HL-60/S4 treated with phorbol 12-myristate 13-acetate at 8.2 ng/mL for 4 days and 3 days (cell line): ENCODE measurements at regions not wholly inside any gene's neighbourhood (a gene's known extent, or its start where the extent isn't known, plus 50 kb on each side); places are given as distances from the start of the nearest gene placed in this dataset.

ENCODE experiments used
- in situ Hi-C: fragments of 300-500 bp; cut with MboI; formaldehyde crosslinking; loops from 2 replicates; pipeline ENCODE4 v1.15.0; 2022; ENCODE audit warnings: low sequenced_read_pairs

DNA sequence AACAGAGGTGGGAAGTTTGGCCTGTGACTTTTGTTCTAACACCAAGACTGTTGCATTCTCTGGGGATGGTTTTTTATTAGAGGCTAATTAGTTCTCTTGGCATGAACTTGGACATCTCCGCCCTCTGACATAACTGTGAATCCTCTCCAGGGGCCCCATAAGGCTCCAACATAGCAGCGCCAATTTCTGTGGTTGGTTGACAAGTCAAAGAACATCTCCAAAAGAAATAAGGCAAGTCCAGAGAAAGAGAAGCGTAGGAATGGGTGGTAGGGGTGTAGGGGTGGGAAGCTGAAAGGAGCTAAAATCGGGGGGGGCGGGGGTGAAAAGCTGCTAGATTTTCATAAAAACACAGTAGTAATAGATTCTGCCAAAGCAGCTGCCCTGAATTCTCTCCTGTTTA is 81.0 kb upstream of the DAB2 start:
- in situ Hi-C loops, result no loop called here

DNA sequence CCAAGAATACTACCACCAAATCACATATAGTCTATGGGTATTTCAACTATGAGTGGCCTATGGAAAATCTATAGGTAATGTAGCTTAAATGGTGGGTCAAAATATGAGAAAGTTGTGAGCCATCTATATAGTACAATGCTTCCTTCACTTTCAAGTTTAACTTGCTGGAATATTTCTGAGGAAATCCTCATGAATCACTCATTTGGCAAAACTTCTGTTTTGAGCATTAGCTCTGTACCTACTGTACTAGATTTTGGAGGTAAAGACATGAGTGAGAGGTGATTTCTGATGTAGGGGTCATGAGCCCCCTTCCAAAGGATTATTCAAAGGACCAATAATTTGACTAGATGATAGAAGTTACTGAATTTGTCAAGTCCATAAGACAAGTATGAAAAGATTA is 80.6 kb upstream of the DAB2 start:
- in situ Hi-C loops, result no loop called here

DNA sequence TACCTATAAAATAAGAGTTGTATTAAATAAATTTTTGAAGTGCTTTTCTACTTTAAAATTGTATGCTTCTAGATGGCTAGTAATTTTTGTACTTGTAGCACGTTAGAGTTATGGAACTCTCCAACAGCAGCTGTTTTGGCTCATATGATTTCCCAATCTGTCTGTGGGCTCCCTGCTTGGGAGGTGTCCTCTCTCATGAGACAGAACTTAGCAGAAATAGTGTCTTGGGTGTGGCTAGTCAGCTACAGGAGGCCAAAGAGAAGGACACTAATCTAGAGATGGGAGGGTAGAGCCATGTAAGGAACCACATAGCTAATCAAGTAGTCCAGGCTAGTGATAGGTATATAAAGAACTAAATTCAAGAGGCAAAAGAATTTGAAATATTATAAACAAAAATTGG is 78.4 kb upstream of the DAB2 start:
- in situ Hi-C loops, result no loop called here

DNA sequence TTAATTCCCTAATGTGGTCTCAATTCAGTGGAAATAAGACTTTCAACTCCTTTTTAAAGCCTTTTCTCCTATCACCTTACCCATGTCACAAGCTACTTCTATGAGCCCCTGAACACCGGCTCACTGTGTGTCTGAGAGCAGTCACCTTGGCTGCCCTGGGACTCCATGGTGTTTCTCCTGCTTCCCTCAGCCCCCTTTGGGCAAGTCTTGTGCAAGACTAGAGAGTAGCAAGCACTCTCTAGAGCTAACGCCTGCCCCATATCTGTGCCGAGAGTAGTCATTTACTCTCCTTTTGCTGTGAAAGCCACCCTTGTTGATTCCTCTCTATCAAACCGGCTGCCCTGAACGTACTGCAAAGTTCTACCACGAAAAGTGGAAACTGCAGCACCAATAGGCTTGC is 77.9 kb upstream of the DAB2 start:
- in situ Hi-C loops, result no loop called here

DNA sequence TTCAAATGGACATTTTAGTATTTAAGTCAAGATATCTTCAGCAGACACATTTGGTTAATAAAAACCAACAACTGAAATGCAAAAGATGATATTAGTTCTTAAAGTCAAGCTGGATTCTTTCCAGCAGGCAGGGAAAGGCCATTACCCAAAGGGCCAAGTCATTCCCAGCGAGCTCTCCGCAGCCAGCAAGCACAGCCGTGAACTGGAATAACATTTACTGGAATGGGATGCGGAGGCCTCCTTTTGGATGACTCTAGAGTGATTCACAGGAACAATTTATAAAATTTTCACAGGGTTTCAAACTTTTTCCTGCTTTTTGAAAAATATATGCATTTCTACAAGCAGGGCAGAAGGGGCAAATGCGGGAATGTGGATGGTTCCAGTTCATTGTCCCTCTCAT is 76.6 kb upstream of the DAB2 start:
- in situ Hi-C loops, result no loop called here

DNA sequence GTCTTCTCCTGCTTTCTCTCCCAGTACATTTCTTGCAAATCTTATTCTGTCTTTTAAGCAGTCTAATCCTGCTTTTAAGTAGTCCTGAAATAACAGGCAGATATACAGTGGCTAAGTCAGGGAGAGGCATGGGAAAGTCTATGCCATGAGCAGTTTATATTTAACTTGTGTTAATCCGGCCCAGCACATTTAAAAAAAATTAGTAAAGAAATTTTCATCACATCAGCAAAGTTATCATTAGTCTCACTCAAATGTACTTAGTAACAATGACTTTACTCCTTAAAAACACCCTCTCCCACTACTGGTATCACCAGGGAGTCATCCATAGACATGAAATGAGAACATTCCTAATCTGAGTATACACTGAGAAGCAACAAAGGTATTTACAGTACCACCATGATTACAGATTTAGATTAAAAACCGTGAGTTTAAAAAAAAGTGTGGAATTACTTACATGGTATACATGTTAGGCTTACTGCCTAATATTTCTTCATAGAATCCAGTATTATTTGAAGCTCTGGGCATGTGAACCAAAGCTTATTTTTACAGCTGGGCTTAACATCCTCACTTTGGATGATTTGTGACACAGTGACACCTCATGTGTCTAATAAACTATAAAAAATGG is 75.9 kb upstream of the DAB2 start:
- in situ Hi-C loops, result no loop called here

DNA sequence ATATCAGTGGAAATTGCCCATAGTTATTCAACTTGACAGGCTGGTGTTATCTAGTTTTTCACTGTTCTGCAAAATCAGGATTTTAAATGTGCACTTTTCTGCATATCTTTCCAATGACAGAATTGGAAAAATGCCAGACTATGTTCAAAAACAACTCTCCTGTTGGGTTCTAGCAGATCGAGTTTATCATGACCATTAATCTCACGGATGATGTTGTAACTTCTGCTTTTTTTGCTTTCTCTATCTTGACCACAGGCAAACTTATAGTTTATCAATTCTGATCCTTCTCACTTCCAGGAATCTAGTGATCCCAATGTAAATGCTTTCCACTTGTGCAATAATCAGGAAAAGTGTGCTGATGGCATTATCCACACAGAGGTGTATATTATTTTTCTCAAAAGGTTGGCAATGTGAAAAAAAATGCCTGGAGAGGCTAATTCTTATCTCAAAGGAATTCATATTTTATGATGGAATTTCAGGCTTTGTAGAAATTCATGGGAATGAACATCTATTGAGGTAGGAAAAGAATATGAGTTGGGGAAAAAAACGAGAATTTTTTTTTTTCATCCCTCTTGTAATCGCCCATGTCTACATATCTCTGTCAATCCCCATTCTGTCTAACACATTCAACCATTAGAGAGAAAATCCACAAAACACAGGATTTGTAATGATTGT is 73.6 kb upstream of the DAB2 start:
- in situ Hi-C loops, result no loop called here

DNA sequence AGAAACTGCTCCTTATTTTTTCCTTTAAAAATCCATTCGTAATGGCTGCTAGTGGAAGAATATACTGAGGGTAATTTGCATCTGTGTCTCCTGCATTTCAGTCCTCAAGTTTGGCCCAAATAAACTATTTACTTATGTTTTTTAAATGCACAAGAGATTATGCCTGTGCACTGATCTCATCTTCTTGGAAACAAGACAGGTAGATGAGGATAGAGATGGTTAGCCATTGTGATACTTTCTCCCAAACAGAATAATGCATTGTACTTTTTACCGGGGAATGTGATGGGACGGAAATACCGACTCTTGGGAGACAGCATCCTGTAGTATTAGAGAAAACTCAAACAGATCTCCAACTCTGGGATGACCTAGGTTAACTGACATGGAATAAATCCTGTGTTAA is 72.5 kb upstream of the DAB2 start:
- in situ Hi-C loops, result no loop called here

DNA sequence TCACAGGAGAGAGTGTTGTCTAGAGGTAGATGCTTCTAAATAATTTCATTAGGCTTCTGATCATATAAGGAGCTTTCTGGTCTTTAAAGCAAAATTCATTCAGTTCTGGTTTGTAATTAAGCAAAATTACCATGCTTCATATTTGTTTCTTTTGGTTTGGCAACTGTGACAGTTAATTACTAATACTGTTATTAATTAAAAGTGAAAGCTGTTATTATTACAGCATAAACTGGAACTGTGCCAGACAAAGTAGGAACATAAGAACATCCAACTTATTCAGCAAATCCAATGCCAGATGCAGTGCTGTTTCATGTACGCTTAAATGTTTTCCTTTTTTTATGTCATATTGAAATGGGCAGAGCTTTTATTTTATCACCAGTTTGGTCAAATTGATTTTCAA is 70.4 kb upstream of the DAB2 start:
- in situ Hi-C loops, result no loop called here

DNA sequence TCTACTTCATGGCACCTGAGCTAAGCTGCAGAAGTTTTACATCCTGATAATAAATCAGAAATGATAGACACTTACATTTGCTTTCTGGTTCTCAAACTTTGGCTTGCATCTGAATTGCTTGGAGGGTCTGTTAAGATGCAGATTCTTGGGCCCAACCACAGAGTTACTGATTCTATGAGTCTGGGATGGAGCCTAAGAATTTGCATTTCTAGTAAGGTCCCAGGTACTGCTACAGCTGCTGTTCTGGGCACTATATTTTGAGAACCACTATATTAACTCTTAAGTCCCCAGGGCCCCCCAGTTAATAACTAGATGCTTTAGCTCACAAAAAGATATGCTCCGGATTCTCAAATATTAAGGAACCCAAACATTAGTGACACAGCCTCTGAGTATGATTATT is 69.8 kb upstream of the DAB2 start:
- in situ Hi-C loops, result no loop called here

DNA sequence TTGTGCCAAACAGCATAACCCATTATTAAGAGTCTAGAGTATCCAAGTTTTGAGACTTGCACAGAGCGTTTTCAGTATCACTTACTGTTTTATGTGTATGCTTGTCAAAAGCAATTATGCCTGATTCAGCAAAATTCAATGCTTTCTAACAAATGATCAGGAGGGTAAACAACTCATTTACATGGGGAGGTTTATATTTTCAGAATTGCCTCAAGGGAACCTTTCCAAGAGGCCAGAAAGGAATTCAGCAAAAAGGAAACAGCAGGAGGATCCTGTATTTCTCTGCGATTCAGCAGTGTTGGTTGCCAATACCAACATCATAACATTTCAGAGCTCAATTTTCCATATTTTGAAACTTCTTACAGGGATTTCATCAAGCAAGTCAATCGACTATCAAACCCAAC is 69.3 kb upstream of the DAB2 start:
- in situ Hi-C loops, result no loop called here

DNA sequence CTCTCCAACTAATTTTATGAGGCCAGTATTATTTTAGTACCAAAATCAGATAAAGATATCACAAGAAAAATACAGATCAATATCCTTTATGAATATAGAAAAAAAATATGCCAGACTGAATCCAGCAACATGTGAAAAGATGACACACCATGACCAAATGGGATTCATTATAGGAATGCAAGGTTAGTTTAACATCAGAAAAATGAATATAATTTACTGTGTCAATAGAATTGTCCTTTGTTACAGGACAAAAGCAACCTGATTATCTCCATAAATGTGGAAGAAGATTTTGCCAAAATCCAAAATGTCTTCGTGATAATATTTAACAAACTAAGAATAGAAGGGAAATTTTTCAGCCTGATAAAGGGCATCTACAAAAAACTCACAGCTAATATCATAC is 66.4 kb upstream of the DAB2 start:
- in situ Hi-C loops, result no loop called here

DNA sequence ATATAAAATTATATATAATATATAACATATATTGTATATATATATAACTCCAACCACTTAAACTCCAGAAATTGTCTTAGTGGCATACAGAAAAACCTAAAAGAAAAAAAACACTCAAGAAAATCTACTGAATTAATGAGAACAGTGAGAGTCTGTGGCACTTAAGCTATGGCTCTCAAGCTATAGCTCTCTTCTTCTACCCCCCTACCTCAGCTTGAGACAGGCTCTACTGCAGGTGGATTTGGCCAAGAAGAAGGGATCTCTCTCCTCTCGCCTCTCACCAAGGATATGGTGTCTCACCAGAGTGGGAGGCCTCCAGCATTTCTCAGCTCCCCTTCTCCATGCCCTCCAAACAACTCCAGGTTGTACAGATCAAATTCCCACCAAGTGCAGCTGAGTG is 64.5 kb upstream of the DAB2 start:
- in situ Hi-C loops, result no loop called here

DNA sequence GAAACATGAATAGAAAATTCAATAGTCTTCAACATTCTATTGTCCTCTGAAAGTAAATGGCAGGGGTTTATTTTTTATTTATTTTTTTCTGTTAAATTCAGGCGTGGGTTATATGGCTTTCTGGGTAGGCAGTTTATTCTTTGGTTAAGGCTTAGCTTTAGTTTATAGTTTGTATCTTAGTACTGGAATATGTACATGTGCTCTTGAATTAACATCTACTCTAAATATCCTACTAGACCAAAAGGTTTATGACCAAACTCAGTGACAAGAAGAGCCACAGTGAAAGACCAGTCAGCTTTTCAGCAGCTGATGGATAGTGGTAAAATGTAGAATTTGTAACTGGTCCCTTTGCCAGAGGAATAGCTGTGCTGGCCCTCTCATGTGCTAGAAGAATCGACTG is 62.0 kb upstream of the DAB2 start:
- in situ Hi-C loops, result no loop called here

DNA sequence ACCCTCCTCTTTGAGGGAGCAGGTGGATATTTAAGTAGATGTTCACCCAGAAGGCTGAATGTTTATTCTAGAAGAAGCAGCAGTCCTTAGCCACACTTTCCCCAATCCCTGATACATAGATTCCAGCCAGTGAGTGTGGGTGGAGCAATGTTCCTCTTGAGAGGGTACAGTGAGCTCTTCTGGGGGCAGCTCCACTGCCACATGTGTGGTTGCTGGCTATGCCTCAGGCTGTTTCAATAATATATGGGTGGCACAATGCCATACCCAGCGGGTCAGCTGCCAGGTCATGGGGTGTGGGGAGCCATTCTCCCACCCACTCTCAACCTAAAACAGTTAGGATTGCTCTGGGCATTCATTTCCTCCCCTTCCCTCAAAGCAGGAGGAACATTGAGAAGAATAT is 61.6 kb upstream of the DAB2 start:
- in situ Hi-C loops, result no loop called here

DNA sequence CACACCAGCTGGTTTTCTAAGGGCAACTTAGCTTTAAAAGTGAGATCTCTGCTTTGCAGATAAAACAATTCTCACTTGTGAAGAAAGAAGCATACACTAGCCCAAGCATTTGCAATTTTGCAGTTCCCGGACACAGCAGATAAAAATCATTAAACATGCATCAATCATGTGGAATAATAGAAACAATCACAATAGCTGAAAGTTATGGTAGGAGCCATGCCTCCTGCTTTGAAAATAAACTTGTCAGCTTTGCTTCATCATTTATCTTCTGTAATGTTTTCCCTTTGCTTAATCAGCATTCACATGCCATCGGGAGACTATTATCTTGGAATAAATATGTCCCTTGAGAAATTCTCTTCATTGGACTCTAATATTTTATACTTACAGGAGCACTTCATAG is 60.3 kb upstream of the DAB2 start:
- in situ Hi-C loops, result no loop called here

DNA sequence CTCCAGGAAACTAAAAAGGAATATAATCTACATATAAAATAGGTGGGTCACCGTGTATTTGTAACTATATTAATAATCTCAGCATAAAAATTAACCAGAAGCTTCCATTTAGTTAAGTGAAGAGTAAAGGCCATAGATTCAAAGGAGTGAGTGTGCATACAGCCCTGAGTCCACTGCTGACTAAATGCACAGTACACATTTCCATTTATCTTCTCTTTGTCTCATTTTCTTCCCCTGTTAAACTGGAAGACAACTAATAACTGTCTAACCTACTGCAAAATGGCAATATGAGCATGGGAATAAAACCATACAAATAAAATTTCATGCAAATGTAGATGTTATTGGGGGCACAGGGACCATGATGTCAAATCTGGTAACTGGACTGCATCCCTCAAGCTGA is 59.9 kb upstream of the DAB2 start:
- in situ Hi-C loops, result no loop called here

DNA sequence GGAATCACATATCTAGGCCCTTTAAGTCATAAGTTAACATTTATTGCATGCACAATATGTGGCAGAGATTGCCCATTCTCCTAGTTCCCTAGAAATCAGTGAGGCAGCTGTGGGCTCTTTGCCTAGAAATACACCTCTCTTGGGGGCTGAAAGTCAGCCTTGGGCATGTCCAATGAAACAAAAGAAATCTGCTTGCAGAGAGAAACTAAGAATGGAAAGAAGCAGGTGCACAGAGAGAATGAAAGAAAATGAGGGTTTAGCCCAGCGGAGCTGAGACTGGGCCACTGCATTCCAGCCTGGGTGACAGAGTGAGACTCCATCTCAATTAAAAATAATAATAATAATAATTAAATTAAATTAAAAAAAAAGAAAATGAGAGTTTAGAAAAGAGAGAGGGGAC is 57.3 kb upstream of the DAB2 start:
- in situ Hi-C loops, result no loop called here

DNA sequence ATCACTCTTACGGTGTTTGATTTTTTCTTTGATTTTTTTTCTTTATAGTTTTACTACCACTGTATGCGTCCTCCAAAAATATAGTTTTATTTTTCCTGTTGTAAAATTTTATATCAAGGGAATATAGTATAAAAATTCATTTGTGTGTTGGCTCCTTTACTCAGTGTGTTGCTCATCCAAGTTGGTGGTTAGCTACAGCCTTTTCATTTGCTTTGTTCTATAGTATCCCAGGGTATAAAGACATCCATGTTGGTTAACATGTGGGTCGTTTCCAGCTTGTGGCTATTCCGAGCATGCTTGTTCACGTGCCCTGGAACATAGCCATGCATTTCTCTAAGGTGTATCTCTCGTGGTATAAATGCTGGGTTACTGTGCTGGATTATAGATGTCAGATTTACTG is 54.8 kb upstream of the DAB2 start:
- in situ Hi-C loops, result no loop called here

DNA sequence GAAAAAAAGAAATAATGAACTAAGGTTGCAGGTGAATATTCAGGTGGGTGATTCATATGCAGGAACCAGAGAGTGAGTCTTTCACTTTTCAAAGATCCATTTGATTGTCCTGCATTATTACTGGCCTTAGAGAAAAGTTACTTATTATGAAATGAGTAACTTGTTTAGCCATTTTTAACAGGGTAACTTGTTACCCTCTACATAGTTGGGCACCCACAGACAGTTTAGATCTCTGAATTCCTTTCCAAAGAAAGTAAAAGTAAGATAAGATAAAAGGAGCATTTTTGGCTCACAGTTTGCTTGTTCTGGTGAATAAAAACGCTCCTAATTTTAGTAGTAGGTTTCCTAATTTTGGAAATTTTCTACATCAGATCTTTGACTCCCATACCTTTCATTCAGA is 54.1 kb upstream of the DAB2 start:
- in situ Hi-C loops, result no loop called here

DNA sequence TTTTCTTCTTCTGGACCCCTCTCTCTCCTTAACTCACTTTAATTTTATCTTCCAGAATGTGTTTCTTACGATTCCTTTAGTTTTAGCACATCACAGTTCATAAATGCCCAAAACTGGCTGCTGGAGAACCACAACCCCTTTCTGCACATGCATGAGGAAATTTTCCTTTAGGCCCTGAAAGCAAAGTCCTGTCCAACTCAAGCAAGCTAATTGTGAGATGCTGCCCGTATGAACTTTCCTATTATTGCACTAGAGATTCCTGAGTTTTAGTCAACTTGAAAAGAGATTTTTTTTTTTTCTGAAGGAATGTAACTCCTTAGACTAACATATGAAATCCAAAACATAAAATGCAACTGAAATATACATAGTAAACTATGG is 52.1 kb upstream of the DAB2 start:
- in situ Hi-C loops, result no loop called here

DNA sequence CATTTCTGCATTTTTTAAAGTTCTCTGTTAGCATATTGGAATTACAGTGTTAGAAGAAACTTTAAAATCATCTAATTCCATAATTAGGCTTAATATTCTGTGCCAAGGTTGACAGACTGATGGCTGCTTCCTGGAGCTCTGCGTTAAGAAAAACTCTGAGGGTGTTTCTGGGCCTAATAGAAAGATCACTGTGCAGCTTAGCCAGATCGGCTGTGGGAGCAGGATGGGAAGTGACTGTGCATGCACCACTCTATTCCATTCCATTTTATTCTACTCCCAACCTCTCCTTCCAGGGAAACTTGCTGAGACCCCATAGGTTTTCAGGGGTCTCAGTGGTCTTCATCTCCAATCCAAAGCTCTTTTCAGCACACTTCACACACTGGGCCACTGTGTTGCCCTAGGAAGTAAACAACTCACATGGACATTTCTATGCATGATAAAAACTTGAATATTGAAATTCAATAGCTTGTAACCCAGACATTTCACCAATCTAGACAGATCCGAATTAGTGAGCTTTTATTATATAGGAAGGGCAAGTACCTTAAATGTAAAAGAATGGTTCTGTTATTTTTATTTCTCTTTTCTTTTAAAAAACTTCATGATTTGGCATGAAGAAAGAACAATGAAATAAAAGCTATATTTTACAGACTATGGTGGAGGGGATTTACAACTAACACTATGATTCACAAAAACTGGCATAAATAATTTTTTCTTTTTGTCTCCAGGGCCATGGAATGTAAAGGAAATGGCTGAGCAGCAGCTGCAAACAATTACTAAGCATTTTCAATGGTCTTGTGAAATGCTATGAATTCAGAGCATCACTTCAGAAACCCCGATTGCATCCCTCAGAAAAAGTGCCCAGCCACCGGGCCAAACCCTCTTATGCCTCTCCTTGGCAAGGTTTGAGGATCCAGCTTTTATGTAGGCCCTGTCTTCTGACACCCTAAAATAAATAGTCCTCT is 51.4 kb upstream of the DAB2 start:
- in situ Hi-C loops, result no loop called here
